ENCODE measurements at regions not wholly inside any gene's neighbourhood (a gene's known extent, or its start where the extent isn't known, plus 50 kb on each side); places are given as distances from the start of the nearest gene placed in this dataset.

GRCh38 chr20:11216451-11217314 lies 542.9 kb upstream of the JAG1 start:
- Histone ChIP-seq H3K36me3 (no peaks in the 10 kb centered on the region), H3K4me1 (peaks cover 31% of the 10 kb centered on the region), H3K27ac (peak overlapping the region; percentile 12), H3K27me3 (ENCODE audit: low read depth) (no peaks in the 10 kb centered on the region), H3K4me3 (no peak overlapping the region), H3K9me3 (no peaks in the 10 kb centered on the region)
- no peak for DNase-seq
- TF ChIP-seq CTCF (IDR thresholded peaks at IDR 0.05): no peak
- intact Hi-C loops (cut with DNase I): no loop called here
- peak in 1 of 2 donors; percentile 35 for ATAC-seq

- intact Hi-C loops (cut with DNase I): no loop called here
- Histone ChIP-seq H3K4me3 (no peak overlapping the region), H3K9me3 (no peaks in the 10 kb centered on the region), H3K4me1 (peaks cover 31% of the 10 kb centered on the region), H3K36me3 (no peaks in the 10 kb centered on the region), H3K27me3 (ENCODE audit: low read depth) (no peaks in the 10 kb centered on the region), H3K27ac (peak overlapping the region; percentile 1)
- no peak for DNase-seq
- TF ChIP-seq CTCF (IDR thresholded peaks at IDR 0.05): no peak
- ATAC-seq: peak in 1 of 2 donors; percentile 9
Observed at GRCh38 chr20:11217326-11218172, 543.8 kb upstream of the JAG1 start.

- no peak for TF ChIP-seq CTCF (IDR thresholded peaks at IDR 0.05)
- no peak for DNase-seq
- Histone ChIP-seq H3K36me3 (no peaks in the 10 kb centered on the region), H3K4me3 (no peak overlapping the region), H3K27ac (no peak overlapping the region), H3K4me1 (peaks cover 31% of the 10 kb centered on the region), H3K9me3 (no peaks in the 10 kb centered on the region), H3K27me3 (ENCODE audit: low read depth) (no peaks in the 10 kb centered on the region)
- intact Hi-C loops (cut with DNase I): no loop called here
- ATAC-seq: peak in 1 of 2 donors; percentile 57
Observed at GRCh38 chr20:11218173-11218680, 544.4 kb upstream of the JAG1 start.

- DNase-seq (no peak), ATAC-seq (no peak)
- Histone ChIP-seq H3K4me1 (peaks cover 31% of the 10 kb centered on the region), H3K9me3 (no peaks in the 10 kb centered on the region), H3K36me3 (no peaks in the 10 kb centered on the region), H3K4me3 (no peak overlapping the region), H3K27ac (no peak overlapping the region), H3K27me3 (ENCODE audit: low read depth) (no peaks in the 10 kb centered on the region)
- intact Hi-C loops (cut with DNase I): no loop called here
- no peak for TF ChIP-seq CTCF (IDR thresholded peaks at IDR 0.05)
Observed at GRCh38 chr20:11219192-11219591, 545.4 kb upstream of the JAG1 start.

- ATAC-seq: no peak
- peaks cover 26% of the 10 kb centered on the region for H3K4me1 ChIP-seq
- H3K36me3 ChIP-seq: no peaks in the 10 kb centered on the region
- H3K27ac ChIP-seq: no peak overlapping the region
- H3K9me3 ChIP-seq: no peaks in the 10 kb centered on the region
- H3K27me3 ChIP-seq (ENCODE audit: low read depth): no peaks in the 10 kb centered on the region
- intact Hi-C loops (cut with DNase I): no loop called here
- no peak overlapping the region for H3K4me3 ChIP-seq
- no peak for DNase-seq
- no peak for TF ChIP-seq CTCF (IDR thresholded peaks at IDR 0.05)
Observed at GRCh38 chr20:11221046-11221445, 547.2 kb upstream of the JAG1 start.
